Nephron progenitor cell (in vitro differentiated cells): ENCODE measurements at regions not wholly inside any gene's neighbourhood (a gene's known extent, or its start where the extent isn't known, plus 50 kb on each side); places are given as distances from the start of the nearest gene placed in this dataset.
"Not testable (repeated sequence)": the region's sequence is repeated elsewhere in the genome, so short reads cannot be mapped to it uniquely, and the experiment has no call there.

ENCODE experiments used
- DNase-seq: peaks from one replicate; pipeline ENCODE4 v3.0.0; 2021
- H3K27ac Mint-ChIP-seq: 2 replicates; pipeline ENCODE4 v1.8.0; 2021; ENCODE audit warnings: mild to moderate bottlenecking, moderate library complexity, mixed read lengths
- H3K27me3 Mint-ChIP-seq: 2 replicates; pipeline ENCODE4 v1.8.0; 2021; ENCODE audit warnings: mild to moderate bottlenecking, low read depth, mixed read lengths; ENCODE audit not compliant: poor library complexity
- H3K36me3 Mint-ChIP-seq: 2 replicates; pipeline ENCODE4 v1.8.0; 2021; ENCODE audit warnings: low read depth, mixed read lengths
- H3K4me1 Mint-ChIP-seq: 2 replicates; pipeline ENCODE4 v1.8.0; 2021; ENCODE audit warnings: mixed read lengths
- H3K4me3 Mint-ChIP-seq: 2 replicates; pipeline ENCODE4 v1.8.0; 2021; ENCODE audit warnings: mild to moderate bottlenecking, moderate library complexity, mixed read lengths
- H3K9me3 Mint-ChIP-seq: 2 replicates; pipeline ENCODE4 v1.8.0; 2021; ENCODE audit warnings: mild to moderate bottlenecking, moderate library complexity, mixed read lengths
- CTCF ChIP-seq: fragments of 200-600 bp; sonication (generic); IDR thresholded peaks from 2 replicates; pipeline ENCODE4 v1.5.0; 2021; ENCODE audit warnings: antibody characterized with exemption

GRCh38 chr10:108336836-108337235, 1172.3 kb upstream of the SORCS1 start:
- DNase-seq, result no peak
- no peak overlapping the region for H3K4me3 Mint-ChIP-seq
- H3K27me3 Mint-ChIP-seq, result peaks cover 2% of the 10 kb centered on the region
- no peaks in the 10 kb centered on the region for H3K4me1 Mint-ChIP-seq
- H3K36me3 Mint-ChIP-seq, result no peaks in the 10 kb centered on the region
- H3K9me3 Mint-ChIP-seq, result peaks cover 3% of the 10 kb centered on the region
- H3K27ac Mint-ChIP-seq, result no peak overlapping the region
- no peak for TF ChIP-seq CTCF

DNA sequence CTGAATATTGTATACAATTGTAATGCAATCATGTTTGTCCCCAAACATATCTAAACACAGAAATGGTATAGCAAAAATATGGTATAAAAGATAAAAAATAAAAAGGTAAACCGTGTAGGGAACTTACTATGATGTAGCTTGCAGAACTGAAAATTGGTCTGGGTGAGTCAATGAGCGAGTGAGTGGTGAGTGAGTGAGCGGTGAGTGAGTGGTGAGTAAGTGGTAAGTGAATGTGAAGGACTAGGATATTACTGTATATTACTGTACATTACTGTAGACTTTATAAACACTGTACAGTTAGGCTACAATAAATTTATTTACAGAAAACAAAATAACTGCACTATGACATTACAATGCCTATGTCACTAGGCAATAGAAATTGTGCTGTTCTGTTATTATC, 1163.2 kb upstream of the SORCS1 start:
- Mint-ChIP-seq H3K4me3 (no peak overlapping the region), H3K27me3 (no peaks in the 10 kb centered on the region), H3K4me1 (peaks cover 6% of the 10 kb centered on the region), H3K36me3 (no peaks in the 10 kb centered on the region), H3K27ac (no peak overlapping the region), H3K9me3 (no peaks in the 10 kb centered on the region)
- no peak for TF ChIP-seq CTCF
- no peak for DNase-seq

DNA sequence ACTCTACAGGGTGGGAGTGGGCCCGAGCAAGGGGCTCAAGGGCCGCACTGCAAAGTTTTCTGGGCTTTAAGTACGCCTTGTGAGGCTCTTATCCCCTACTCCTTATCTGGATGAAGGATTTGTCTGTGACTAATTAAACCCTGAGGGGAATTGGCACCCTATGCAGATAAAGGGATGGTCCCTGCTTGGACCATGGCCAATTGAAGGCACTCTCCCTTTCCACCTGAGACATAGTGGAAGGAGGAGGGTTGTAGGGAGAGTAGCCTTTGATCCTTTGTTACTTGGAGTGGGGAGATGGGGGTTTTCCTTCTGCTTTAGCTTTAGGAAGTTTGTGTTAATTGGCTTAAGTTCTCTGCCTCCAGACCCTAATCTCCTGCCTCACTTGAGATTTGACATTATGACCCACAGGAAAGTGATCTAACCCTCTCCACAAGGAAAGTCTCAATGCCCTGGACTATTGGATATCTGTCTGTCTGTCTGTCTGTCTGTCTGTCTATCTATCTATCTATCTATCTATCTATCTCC, 1158.8 kb upstream of the SORCS1 start:
- no peak for TF ChIP-seq CTCF
- Mint-ChIP-seq H3K9me3 (no peaks in the 10 kb centered on the region), H3K4me1 (peaks cover 6% of the 10 kb centered on the region), H3K27ac (no peak overlapping the region), H3K4me3 (no peak overlapping the region), H3K27me3 (no peaks in the 10 kb centered on the region), H3K36me3 (no peaks in the 10 kb centered on the region)
- DNase-seq, result no peak

DNA sequence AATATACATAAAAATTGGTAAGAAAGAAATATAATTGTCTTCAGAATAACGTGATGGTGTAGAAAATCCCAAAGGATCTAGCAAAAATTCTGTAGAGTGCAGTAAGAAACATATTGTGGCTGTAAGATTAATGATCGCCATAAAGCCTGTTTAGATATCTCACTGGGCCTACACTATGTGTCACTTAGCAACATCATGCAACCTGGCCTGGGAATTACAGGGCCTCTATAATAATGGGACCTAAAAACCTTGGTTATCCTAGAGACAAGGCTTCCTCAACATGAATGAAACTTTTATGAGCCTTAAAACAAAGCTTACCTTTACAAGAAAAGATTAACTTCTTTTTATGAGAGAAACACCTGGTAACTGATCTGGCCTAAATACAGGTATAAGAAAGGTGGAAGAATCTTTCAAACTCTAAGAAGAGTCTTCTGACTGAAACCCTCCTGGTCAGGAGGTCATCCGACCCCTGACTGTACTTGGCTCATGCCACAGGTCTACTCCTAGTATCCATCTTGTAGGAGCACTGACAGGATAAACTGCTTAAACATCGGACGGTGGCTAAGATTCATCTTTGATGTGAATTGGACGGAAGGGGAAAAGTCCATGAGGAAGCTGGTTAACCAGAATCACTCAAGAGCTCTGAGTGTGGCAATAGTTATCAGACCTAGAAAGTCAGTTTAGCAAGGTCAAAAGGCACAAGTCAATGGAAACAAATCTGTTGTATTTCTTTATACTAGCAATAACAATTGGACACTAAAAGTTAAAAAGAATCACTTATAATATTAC, 1155.1 kb upstream of the SORCS1 start:
- TF ChIP-seq CTCF, result no peak
- Mint-ChIP-seq H3K27me3 (no peaks in the 10 kb centered on the region), H3K27ac (no peak overlapping the region), H3K4me3 (no peak overlapping the region), H3K9me3 (no peaks in the 10 kb centered on the region), H3K36me3 (no peaks in the 10 kb centered on the region), H3K4me1 (no peaks in the 10 kb centered on the region)
- DNase-seq, result no peak

GRCh38 chr10:108315636-108316035, 1151.1 kb upstream of the SORCS1 start:
- not testable (repeated sequence) for H3K9me3 Mint-ChIP-seq, H3K27me3 Mint-ChIP-seq, H3K27ac Mint-ChIP-seq, H3K4me1 Mint-ChIP-seq, H3K36me3 Mint-ChIP-seq
- peak; percentile 3 for DNase-seq
- peak overlapping the region; percentile 80 for H3K4me3 Mint-ChIP-seq

DNA sequence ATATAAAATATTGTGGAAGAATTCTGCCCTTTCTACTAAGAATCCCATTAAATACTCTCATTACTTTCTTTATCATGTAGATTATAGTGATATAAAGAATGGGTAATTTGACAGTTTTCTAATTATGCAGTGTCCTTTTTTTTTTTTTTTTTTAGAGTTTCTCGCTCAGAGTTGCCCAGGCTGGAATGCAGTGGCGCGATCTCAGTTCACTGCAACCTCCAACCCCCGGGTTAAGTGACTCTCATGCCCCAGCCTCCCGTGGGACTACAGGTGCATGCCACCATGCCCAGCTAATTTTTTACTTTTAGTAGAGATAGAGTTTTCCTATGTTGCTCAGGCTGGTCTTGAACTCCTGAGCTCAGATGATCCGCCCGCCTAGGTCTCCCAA, 1143.4 kb upstream of the SORCS1 start:
- H3K36me3 Mint-ChIP-seq, result no peaks in the 10 kb centered on the region
- peaks cover 5% of the 10 kb centered on the region for H3K9me3 Mint-ChIP-seq
- H3K4me1 Mint-ChIP-seq, result no peaks in the 10 kb centered on the region
- no peak for TF ChIP-seq CTCF
- DNase-seq, result no peak
- no peaks in the 10 kb centered on the region for H3K27me3 Mint-ChIP-seq
- no peak overlapping the region for H3K4me3 Mint-ChIP-seq
- no peak overlapping the region for H3K27ac Mint-ChIP-seq
